ENCODE measurements at regions not wholly inside any gene's neighbourhood (a gene's known extent, or its start where the extent isn't known, plus 50 kb on each side); places are given as distances from the start of the nearest gene placed in this dataset.

GRCh38 chr2:12269041-12269972 lies 447.4 kb upstream of the TRIB2 start:
- no peak for DNase-seq

GRCh38 chr2:12270876-12271588 lies 445.7 kb upstream of the TRIB2 start:
- DNase-seq = no peak

- DNase-seq = no peak
Observed at GRCh38 chr2:12271589-12271984, 445.1 kb upstream of the TRIB2 start.

DNA sequence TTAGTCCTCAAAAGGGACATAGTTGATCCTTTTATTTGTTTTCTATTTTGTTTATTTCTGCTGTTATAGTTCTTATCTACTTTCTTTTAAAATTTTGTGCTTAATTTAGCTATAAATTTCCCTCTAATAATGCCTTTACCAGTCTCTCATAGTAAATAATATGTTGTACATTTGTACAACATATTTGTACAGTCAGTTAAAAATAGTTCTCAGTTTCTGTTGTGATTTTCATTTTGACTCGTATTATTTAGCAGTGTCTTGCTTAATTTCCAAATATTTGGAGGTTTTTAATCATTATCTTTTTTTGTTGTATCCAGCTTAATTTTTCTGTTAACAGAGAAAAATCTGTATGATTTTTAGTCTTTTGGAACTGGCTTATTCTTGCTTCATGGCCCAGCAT lies 443.6 kb upstream of the TRIB2 start:
- no peak for DNase-seq

DNA sequence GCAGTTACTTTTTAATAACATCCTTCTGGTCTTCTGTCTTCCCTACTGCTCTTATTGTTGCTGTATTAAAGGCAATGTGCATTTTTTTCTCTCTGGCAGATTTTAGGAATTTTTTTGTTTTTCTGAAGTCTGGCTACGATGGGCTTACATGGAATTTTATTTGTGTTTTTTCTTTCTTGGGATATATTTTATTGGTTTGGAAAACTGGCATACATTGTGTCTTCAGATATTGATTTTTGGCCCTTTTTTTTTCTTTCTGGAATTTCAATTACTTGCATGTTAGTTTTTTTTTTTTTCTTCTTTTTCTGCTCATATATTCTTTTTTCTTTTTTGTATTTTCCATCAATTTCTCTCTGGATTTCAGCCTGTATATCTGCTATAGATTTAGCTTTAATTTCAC lies 442.1 kb upstream of the TRIB2 start:
- no peak for DNase-seq

DNA sequence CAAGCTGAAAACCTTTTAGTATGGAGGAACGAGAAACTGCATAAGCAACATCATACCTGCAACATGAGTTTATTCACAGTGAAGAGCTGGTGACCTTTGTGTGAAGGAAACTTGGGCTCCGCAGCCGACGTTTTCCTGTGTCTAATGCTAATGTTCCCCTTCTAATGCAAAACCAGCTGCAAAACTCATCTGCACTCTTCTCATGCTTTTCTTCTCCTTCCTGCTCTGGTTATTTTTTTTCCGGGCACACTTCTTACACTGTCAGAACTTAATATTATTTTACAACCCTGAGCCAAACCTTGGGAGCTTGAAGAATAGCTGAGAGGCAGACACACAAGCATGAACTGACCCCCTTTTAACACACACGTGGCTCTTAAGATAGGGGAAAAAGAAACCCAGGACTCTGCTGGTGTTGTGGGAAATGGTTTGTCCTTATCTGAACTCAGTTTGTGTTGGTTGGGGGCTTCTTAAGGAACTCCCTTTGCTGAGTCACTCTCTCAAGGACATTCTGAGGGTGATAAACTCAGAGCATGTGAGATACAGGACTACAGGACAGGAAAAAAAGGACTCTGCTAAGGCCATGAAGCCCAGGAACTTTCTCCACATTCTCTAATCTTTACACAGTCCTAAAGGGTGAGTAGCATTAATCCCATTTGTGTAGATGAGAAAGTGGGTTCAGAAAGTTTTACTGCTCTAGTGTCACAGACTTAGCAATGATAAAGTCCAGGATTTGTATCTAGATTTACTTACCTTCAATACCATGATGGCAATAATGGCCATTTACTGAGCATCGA lies 439.3 kb upstream of the TRIB2 start:
- no peak for DNase-seq

GRCh38 chr2:12278217-12278750 lies 438.5 kb upstream of the TRIB2 start:
- no peak for DNase-seq

- DNase-seq = no peak
Observed at GRCh38 chr2:12282780-12283695, 433.7 kb upstream of the TRIB2 start.

GRCh38 chr2:12284037-12284436 lies 432.7 kb upstream of the TRIB2 start:
- DNase-seq = no peak

DNA sequence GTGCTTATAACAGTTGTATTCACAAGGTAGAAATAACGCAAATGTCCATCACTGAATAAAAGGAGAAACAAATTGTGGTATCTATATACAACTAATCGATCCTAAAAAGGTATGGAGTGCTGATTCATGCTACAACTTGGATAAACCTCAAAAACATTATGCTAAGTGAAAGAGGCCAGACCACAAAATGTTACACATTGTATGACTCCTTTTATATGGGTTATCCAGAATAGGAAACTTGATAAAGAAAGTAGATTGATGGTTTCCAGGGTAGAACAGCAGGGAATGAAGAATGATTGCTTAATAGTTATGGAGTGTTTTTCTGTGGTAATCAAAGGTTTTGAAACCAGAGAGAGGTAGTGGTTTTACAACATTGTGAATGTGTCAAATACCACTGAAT lies 432.2 kb upstream of the TRIB2 start:
- DNase-seq = no peak

DNA sequence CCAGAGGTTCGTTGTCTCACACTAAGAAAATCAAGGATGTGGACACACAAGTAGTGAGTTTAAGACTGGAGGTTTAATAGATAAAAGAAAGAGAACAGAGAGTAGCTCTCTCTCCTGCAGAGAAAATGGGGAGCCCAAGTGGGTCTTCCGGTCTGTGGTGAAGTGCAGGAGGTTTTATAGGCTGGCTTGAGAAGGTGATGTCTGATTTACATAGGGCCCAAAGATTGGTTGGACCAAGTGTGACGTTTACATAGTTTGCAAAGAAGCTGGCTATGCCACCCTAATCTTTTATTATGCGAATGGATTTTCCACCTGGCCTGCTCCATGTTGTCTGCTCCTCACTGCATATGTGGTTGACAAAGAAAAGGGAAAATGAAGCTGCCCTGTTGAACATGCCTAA lies 430.4 kb upstream of the TRIB2 start:
- DNase-seq = no peak

DNA sequence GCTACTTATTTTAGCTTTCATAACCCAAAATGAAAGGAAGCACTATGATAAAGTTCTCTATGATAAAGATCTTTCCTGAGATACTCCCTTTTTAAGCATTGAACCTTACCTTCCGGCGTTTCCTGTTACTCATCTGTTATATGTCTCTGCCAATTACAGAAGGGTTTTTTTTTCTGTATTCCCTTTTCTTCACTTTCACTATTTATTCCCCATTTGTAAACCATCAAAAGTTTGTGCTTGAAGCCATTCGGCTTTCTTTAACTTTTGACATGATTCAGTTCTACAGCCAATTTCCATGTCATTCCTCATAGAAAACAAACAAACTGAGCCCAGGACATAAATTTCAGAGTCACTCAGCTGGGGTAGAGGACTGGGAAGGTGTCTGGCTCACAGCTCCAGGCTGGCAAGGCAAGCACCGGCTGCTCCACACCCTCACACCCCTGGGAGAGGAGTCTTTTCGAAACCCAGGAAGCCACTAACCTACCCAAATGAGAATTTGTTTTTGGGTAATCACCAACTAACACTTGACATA lies 429.4 kb upstream of the TRIB2 start:
- no peak for DNase-seq

GRCh38 chr2:12288048-12288447 lies 428.7 kb upstream of the TRIB2 start:
- no peak for DNase-seq

- DNase-seq = no peak
Observed at GRCh38 chr2:12289120-12289802, 427.5 kb upstream of the TRIB2 start.

GRCh38 chr2:12291303-12291702 lies 425.4 kb upstream of the TRIB2 start:
- no peak for DNase-seq

- DNase-seq = no peak
Observed at GRCh38 chr2:12293874-12294273, 422.9 kb upstream of the TRIB2 start.

DNA sequence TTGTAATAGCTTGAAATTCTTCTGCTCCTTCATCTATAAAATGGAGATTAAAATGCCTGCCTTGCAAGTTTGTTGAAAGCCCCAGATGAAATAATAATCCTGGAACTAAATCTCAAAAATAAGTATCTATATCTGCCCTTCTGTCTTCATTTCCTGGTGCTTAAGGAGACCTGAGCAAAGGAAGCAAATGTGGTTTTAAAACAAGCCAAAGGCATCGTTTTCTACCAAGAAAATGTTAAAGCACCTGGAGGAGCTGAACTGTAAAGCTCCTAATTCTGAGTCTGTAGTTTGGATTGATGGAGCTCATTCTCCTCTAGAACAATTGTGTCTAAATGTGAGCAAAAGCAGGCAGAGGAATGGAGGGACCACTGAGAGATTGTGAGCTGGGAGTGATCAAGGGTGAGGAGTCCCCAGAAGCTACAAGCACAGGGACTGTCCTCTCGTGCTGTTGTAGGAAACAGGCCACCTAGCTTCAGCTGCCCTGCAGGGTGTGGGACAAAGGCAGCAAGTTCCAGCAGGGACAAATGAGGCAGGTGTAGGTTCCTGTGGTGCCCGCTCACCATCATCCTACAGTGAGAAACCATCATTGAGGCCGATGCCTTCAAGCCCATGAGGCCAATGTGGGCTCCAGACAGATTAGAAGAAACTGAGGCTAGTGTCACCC lies 420.7 kb upstream of the TRIB2 start:
- DNase-seq = no peak

GRCh38 chr2:12296915-12297314 lies 419.8 kb upstream of the TRIB2 start:
- no peak for DNase-seq

GRCh38 chr2:12298352-12298751 lies 418.4 kb upstream of the TRIB2 start:
- no peak for DNase-seq

DNA sequence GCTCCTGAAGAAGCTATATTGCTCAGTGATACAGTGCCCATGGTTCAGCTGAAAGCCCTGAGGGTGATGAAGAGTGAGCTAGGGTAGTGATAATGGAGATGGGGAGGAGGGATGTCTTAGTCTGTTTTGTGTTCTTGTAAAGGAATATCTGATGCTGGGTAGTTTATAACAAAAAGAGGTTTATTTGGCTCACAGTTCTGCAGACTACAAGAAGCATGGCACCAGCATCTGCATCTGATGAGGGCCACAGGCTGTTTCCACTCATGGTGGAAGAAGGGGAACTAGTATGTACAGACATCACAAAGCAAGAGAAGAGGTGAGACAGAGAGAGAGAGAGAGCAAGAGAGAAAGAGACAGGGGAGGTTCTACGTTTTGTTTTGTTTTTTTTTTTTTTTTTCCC lies 417.3 kb upstream of the TRIB2 start:
- no peak for DNase-seq

Measured in NCI-H1436 treated with DMSO at 0.1 percent for 48 hours (cell line).